ENCODE measurements at regions not wholly inside any gene's neighbourhood (a gene's known extent, or its start where the extent isn't known, plus 50 kb on each side); places are given as distances from the start of the nearest gene placed in this dataset.

DNA sequence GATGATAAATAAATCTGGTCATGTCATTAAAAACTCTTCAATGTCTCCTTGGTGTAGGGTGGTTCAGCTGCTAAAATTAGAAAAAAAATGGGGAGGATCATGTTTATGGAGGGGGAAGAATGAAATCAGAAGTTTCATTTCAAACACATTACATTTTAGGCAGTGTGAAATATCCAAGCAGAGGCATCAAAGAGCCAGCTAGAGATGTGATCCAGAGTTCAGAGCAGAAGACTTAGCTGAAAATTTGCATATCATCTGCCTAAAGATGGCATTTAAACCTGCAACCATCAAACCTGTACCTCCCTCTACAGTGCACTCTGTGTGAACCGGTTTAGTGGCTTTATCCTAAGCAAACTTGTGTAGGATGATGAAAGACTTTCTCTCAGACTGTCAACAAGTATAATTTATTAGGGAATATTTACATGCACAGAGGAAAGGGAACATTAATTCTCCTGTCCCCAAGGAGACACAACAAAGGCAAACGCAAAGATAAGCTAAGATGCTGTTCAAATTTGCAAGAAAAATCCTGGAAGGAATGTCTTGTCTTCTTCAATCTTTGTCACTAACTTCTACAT is 84.8 kb upstream of the PLEKHG1 start (continued):
- TF ChIP-seq TBP (IDR thresholded peaks at IDR 0.05; ENCODE audit: low read depth, low read length) (no peak), YY1 (IDR thresholded peaks at IDR 0.05; ENCODE audit: low read depth, low read length) (no peak), CBX5 (IDR thresholded peaks at IDR 0.05; ENCODE audit: low read depth, low read length) (no peak), CHD2 (IDR thresholded peaks at IDR 0.05; ENCODE audit: low read length) (no peak), BCL11A (IDR thresholded peaks at IDR 0.05; ENCODE audit: low read depth in 2 of 2, low read length in 2 of 2) (no peak)

Measured in H1 (cell line).